NOMO-1 (cell line): ENCODE measurements at regions not wholly inside any gene's neighbourhood (a gene's known extent, or its start where the extent isn't known, plus 50 kb on each side); places are given as distances from the start of the nearest gene placed in this dataset.
"Not testable (repeated sequence)": the region's sequence is repeated elsewhere in the genome, so short reads cannot be mapped to it uniquely, and the experiment has no call there.

ENCODE experiments used
- DNase-seq, 2 experiments: peaks; one replicate each; lab custom pipeline; 2025; ENCODE audit not compliant: unreplicated experiment in 2 of 2; lab: John Stamatoyannopoulos, UW

DNA sequence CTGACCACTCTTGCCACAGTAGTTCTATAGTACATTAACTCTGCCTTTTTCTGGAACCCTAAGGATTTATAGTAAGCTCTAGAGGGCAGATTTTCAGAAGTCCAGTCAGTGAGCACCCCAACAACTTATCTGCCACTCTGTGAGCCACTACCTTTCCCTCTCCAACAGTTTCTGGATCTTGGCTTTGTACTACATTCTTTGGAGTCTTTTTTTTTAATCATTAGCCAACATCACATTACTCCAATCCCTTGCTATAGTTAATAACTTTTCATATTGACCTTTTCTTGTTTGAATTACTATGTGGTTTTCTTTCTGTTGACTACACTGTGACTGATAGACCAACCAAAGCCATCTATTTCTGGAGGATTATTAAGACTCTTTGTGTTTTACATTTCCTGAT lies 1596.7 kb upstream of the PRMT6 start:
- DNase-seq: no peak

DNA sequence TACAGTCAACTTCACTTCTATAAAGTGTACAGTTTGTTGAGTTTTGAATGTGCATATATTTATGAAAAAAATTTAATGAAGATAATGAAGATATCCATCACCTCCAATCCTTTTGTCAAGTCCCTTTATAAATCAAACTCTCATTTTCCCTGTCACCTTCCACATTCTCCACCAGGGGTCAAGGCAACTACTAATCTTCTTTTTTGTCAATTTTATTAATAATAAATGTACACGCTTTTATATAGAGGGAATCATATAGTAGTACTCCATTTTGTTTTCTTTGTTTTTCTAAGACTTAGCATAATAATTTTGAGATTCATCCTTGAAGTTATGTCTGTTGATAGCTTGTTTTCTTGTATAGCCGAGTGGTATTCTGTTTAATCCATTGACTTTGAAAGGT lies 1594.2 kb upstream of the PRMT6 start:
- no peak for DNase-seq

DNA sequence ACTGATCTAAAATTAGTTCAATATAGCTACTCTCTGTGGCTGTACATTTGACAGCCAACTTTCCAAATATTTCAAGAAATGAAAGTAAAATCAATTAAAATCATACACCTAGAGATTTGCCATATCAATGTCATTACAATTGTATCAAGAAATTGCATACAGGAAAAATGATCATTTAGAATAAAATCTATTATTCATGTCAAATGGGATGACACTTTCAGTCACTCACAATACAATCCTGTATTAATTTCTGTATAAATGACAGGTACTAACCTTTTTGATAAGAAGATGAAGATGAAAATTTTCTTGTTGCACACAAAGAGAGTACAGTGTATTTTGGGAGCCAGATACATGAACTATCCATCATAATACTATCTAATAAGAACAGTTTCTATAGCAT lies 1588.9 kb upstream of the PRMT6 start:
- DNase-seq: no peak

GRCh38 chr1:105470541-105470940 lies 1585.9 kb upstream of the PRMT6 start:
- DNase-seq: not testable (repeated sequence)

DNA sequence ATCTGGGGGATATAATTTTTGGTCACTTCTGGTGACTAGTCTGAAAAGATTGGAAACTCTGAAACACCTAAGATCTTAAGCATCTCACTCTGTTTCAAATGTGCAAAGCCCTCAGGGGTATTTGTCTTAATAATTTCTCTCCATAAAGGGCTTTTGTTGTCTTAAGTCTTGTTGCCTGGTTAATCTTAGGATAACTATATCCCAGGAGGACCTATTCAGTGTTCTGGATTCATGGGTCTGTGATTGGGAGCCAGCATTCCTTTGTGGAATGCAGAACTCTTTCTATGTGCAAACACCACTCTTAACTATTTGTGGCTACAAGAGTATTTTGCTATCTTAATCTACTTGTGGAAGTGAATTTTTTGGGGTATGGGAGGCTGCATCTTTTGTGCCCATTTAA lies 1573.0 kb upstream of the PRMT6 start:
- DNase-seq: no peak

- DNase-seq: no peak
These were observed 1571.3 kb upstream of the PRMT6 start for GRCh38 chr1:105485207-105485606.

DNA sequence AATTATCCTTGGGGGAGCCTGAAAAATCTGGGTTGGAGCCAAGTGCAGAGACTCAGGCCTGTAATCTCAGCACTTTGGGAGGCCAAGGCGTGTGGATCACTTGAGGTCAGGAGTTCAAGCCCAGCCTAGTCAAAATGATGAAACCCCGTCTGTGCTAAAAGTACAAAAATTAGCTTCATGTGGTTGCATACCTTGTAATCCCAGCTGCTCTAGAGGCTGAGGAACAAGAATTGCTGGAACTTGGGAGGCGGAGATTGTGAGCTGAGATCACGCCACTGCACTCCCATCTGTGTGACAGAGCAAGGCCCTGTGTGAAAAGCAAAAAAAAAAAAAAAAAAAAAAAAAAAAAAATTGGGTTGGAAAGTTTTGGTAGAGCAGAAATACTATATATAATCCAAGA lies 1563.6 kb upstream of the PRMT6 start:
- no peak for DNase-seq

- DNase-seq: no peak
These were observed 1540.4 kb upstream of the PRMT6 start for GRCh38 chr1:105516068-105516467.

DNA sequence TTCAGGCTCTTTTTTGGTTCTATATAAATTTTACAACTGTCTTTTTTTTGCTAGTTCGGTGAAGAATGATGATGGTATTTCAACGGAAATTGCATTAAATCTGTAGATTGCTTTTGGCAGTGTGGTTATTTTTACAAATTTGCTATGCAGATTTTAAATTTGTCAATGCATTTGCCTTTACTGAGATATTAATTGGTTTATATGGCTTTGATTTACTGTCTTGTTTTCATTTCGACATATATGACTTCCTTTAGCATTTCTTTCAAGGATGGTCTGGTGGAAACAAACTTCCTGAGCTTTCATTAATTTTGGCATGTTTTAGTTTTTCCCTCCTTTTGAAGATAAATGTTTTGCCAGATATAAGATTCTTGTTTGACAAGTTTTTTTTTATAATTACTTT lies 1522.5 kb upstream of the PRMT6 start:
- DNase-seq: no peak

DNA sequence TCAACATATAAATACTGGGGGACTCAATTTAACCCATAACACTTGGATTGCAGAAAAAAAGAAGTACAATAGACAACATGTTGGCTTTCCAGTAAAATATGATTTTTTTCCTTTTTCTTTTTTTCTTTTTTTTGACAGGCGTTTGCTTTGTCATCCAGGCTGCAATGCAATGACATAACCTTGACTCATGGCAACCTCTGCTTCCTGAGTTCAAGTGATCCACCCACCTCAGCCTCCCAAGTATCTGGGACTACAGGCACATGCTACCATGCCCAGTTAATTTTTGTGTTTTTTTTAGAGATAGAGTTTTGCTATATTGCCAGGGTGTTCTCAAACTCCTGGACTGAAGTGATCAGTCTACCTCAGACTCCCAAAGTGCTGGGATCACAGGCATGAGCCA lies 1512.0 kb upstream of the PRMT6 start:
- no peak for DNase-seq

DNA sequence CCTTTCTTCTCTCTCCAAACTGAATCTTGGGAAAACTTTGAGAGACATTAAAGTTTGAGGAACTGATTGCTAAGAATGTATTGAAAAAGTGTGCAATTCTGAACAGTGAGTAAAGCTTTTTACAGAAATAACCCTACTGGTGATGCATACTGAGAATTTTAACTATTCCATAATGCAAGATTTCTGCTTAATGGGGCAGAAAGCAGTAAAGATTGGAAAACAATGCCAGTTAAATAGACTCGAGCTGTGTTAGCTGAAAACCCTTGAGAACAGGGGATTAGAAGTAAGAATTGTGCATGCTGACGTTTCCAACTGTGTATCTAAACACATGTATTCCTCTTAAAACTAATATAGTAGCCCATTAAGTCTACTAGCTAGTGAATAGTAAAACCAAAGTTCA lies 1500.2 kb upstream of the PRMT6 start:
- no peak for DNase-seq

GRCh38 chr1:105558023-105558422 lies 1498.5 kb upstream of the PRMT6 start:
- DNase-seq: no peak

DNA sequence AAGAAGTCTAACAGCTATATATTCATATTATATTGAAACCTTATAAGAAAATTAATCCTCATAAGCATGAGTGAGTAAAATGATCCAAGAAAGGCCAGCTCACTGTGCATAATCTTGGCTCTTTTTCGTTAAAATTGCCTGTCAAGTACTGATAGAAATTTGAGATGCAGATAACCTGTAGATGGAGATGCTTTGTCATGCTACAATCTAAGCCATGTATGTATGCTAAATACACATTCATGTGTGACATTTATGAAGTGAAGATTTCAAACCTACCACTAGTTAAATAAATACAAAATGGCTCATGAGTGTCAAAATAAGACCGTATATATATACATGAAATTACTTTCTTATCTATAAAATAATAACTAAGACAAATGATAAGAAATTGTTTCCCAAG lies 1491.5 kb upstream of the PRMT6 start:
- no peak for DNase-seq

DNA sequence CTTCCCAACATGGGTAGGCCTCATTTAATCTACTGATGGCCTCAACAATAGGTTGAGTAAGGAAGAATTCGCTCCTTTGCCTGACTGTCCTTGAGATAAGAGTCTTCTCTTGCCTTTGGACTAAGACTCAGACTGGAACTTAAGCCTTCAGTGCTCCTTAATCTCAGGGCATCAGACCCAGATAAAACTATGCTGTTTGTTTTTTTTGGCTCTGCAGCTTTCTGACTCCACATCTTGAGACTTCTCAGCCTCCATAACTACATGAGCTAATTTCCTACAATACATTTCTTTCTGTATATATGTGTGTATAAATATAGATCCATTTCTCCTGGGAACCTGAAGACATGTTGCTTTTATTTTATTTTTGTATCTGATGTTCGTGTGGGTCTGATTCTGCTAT lies 1470.7 kb upstream of the PRMT6 start:
- DNase-seq: no peak

DNA sequence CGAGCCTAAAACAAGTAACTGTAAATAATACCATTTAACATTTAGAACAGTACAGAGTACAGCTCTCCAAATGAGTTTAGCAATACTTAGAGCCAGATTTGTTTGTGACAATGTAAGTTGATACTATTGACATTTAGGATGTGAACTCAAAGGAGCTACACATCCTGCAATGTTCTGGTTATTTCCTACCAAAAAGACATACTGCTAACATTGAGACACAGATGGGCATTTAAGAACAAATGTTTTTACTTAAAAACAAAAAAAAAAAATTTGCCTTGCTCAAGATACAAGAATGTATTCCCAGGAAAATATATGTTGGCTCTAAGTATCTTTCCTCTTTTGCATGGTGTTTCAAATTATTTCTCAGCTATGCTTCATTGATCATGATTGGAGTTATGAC lies 1464.8 kb upstream of the PRMT6 start:
- no peak for DNase-seq

GRCh38 chr1:105608713-105609112 lies 1447.8 kb upstream of the PRMT6 start:
- no peak for DNase-seq

DNA sequence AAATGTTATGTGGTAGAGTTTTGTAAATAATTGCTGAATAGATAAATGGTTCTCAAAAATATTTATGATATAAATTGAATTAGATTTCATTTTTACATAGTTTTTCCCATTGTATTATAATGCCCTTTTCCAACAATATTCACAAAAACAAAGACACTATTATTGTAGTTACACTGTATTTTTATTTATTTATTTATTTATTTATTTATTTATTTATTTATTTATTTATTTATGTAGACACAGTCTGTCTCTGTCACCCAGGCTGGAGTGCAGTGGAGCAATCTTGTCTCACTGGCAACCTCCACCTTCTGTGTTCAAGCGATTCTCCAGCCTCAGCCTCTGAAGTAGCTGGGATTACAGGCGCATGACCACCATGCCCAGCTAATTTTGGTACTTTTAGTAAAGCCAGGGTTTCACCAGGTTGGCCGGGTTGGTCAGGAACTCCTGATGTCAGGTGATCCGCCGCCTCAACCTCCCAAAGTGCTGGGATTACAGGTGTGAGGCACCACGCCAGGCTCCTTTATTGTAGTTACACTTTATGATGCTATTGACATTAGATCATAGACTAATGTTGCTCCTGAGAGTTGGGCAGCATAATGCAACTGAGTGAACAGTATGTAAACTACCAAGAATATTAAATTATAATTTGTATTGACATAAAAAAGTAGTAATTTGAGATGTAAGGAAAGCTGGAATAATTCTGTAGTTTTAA lies 1430.0 kb upstream of the PRMT6 start:
- no peak for DNase-seq

GRCh38 chr1:105631153-105631744 lies 1425.2 kb upstream of the PRMT6 start:
- not testable (repeated sequence) for DNase-seq

- no peak for DNase-seq
These were observed 1423.9 kb upstream of the PRMT6 start for GRCh38 chr1:105632342-105633196.

- DNase-seq: no peak
These were observed 1420.4 kb upstream of the PRMT6 start for GRCh38 chr1:105636052-105636451.

- DNase-seq: no peak
These were observed 1415.1 kb upstream of the PRMT6 start for GRCh38 chr1:105641407-105641806.

- no peak for DNase-seq
These were observed 1404.4 kb upstream of the PRMT6 start for GRCh38 chr1:105652109-105652508.
